Erythroblast (primary cell): ENCODE measurements at regions not wholly inside any gene's neighbourhood (a gene's known extent, or its start where the extent isn't known, plus 50 kb on each side); places are given as distances from the start of the nearest gene placed in this dataset.
A peak's percentile ranks its signal among the peaks of the same experiment; 100 is the strongest.
"Not testable (repeated sequence)": the region's sequence is repeated elsewhere in the genome, so short reads cannot be mapped to it uniquely, and the experiment has no call there.

Source experiments
- DNase-seq, 2 experiments: peaks; one replicate each; lab custom pipeline; 2025; lab: John Stamatoyannopoulos, UW
- GATA1 ChIP-seq: IDR thresholded peaks from 2 replicates; pipeline ENCODE4 v1.6.1; 2011; ENCODE audit warnings: low read depth, mild to moderate bottlenecking, control low read depth, low read length, moderate library complexity
- POLR2A ChIP-seq: IDR thresholded peaks from 2 replicates; pipeline ENCODE4 v1.6.1; 2011; ENCODE audit warnings: mild to moderate bottlenecking, low read length

DNA sequence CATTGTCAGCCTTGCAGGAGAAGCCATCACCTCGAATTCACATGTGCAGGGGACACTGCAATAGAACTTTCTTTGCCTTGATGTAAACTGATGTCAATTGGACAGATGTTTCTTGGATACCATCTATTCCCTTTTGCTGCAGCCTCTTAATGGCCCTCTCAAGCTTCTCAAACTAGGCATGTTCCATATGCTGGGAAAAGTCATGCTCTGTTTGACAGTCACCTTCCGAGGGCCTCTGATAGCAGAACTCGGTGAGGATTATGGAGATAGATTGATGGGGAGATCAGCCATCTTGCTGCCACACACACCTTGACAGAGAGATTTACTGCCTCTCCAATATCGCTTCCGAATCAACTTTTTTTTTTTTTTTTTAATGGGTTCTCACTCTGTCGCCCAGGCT, 145.8 kb upstream of the NUDT4 start:
- DNase-seq: no peak
- TF ChIP-seq GATA1 (no peak), POLR2A (no peak)

GRCh38 chr12:93234641-93235040, 143.1 kb upstream of the NUDT4 start:
- DNase-seq: no peak
- TF ChIP-seq GATA1 (no peak), POLR2A (no peak)

DNA sequence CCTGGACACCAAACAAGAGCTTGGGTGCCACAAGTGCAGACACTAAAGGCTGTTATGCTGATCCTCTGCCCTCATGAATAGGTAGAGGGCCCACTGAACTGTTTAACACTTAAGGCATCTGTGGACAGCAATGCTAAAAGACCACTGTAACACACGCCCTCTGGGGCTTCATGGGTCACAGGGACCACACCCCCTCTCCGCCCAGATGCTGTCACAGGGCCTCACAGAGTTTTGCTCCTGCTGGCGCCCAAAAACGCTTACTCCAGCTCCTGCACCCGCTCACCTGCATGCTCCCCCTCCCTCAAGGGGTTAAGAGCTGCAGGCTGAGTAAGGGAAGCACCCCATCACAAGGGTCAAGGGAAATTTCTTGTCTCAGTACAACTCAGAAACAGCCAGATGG, 141.8 kb upstream of the NUDT4 start:
- no peak for TF ChIP-seq POLR2A
- no peak for TF ChIP-seq GATA1
- DNase-seq: peak in 1 of 2 experiments; percentile 17

GRCh38 chr12:93237235-93237915, 140.3 kb upstream of the NUDT4 start:
- TF ChIP-seq POLR2A: no peak
- DNase-seq: no peak

DNA sequence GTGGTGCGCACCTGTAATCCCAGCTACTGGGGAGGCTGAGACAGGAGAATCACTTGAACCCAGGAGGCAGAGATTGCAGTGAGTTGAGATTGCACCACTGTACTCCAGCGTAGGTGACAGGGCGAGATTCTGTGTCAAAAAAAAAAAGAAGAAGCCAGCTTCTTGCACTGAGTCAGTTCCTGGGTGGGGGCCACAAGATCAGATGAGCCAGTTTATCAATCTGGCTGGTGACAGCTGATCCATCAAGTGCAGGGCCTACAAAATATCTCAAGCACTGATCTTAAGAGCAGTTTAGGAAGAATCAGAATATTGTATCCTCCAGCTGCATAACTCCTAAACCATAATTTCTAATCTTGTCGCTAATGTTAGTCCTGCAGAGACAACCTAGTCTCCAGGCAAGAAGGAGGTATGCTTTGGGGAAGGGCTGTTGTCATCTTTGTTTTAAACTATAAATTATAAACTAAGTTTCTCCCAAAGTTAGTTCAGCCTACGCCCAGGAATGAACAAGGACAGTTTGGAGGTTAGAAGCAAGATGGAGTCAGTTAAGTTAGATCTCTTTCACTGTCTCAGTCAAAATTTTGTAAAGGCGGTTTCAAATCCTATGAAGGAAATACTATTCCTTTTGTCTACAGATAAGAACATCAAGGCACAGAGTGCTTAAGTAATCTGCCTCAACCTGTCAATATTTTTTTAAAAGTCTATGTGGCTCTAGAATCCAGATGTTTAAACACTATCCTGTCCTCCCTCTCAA, 139.0 kb upstream of the NUDT4 start:
- DNase-seq: not testable (repeated sequence)

GRCh38 chr12:93239789-93240188, 137.9 kb upstream of the NUDT4 start:
- not testable (repeated sequence) for DNase-seq

DNA sequence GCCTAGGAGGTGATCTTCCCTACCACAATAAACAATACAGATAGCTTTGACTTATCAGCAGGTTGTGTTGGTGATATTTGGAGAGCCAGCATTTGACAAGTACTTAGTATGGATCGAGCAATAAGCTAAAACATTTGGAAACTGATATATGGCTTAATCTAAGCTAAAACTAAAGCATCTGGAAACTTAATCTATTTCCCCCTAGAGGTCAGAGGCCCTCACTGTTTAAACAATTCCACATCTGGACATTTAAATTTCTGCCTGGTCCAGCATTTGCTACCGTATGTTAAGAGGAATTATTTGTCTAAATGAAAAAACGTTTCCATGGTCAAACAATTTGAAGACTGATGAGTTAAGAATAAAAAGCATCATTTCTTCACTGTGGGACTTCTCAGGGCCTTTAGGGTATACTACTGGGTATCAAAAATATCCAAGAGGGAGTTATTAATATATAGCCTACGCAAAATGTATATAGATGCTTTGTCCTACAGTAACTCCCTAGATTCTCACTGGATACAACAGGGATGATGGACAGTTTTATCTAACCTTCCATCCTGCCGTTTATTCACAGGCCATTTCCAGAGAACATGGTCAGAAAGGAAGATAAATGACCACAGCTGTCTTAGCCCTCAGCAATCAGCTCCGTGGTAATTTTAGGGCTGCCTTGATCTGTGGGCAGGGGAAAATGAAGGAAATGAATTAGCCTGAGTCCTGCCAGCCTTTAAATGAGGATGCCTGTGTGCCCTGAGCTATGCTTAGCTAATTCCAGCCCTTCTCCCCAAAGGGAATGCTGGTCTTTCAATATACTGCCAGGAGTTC, 135.4 kb upstream of the NUDT4 start:
- TF ChIP-seq POLR2A (no peak), GATA1 (no peak)
- no peak for DNase-seq

- no peak for TF ChIP-seq GATA1
- no peak for TF ChIP-seq POLR2A
- no peak for DNase-seq
Measured at GRCh38 chr12:93243382-93243688, 134.4 kb upstream of the NUDT4 start.

DNA sequence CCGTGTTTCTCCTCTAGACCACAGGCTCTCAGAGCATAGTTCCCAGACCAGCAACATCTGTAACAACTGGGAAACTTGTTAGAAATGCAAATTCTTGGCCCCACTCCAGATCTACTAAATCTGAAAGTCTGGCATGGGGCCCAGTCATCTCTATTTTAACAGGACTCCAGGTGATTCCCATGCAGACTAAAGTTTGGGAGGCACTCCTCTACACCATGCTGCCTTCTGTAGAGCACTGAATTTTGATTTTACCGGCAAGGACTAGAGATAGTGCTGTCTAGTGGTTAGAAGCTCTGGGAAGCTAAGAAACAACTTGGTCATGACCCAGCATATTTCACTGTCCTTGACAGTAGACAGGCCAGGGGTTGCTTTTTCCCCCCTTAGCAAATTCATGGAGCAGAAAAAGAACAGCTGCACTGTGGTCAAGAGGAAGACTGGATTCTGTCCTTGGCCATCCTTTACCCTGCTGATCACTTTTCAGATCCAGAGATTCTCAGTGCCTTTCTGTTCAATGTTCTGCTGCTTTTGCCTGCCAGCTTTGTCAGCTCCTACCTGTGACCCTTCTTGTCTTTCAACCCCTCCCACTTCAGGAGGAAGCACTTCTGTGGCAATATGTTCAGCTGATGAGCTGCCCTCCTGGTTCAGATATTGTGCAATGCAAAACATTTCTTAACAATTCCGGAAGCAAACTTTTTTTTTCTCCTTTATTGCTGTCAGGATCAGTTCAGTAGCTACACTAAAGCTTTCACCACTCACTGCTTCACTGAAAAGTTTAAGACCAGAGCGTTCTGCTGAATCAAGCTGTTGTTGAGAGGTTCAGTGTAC, 133.8 kb upstream of the NUDT4 start:
- peak in 1 of 2 experiments; percentile 48 for DNase-seq
- TF ChIP-seq GATA1 (no peak), POLR2A (no peak)

- peak in 1 of 2 experiments; percentile 17 for DNase-seq
- no peak for TF ChIP-seq POLR2A
Measured at GRCh38 chr12:93244514-93245077, 133.1 kb upstream of the NUDT4 start.

DNA sequence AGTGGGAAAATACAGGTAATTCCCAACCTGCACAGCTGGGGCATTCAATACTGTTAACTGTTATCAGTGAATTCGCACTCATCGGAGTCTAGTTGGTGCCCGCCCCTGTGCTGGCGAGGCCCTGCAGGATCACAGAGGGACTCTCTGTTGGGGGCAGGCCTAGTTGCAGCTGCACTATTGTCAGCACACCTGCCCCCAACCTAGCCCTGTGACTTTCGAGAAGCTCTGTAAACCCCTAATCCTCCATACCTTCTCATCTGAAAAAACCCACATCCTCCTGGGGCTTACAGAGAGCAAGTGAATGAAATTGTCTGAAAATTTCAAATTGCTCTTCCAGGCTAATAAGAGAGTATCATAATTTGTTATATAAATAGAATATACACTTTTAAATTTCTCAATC, 132.2 kb upstream of the NUDT4 start:
- DNase-seq: no peak
- TF ChIP-seq POLR2A: no peak
- TF ChIP-seq GATA1: no peak

DNA sequence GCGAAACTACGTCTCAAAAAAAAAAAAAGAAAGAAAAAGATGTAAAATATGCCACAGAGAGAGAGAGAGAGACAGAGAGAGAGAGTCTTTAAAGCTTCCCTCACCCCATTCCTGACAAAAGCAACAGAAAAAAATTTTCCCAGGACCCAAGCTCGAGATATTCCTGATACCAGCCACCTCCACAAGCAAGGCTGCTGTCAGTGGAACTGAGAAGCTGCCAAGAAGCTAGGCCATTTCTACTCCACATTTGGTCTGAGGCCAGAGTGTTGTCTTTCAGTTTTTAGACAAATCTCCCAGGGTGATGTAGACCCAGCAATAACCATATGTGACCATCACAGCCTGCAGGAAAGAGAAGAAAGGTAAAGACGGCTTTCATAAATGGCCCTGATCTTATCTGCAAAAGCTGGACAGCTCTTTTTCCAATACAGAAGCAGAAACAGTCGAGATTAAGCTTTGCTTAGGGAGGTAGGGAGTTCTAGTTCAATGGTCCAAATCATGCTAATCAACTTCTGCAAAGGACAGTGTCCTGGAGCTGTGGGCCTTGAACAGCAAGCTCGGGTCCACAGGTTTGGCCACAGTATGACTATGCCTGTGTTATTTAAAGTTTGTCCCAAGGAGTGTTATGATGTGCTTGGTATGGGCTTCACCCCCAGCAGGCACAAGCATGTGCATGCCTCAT, 130.3 kb upstream of the NUDT4 start:
- no peak for DNase-seq
- TF ChIP-seq GATA1: no peak
- TF ChIP-seq POLR2A: no peak

DNA sequence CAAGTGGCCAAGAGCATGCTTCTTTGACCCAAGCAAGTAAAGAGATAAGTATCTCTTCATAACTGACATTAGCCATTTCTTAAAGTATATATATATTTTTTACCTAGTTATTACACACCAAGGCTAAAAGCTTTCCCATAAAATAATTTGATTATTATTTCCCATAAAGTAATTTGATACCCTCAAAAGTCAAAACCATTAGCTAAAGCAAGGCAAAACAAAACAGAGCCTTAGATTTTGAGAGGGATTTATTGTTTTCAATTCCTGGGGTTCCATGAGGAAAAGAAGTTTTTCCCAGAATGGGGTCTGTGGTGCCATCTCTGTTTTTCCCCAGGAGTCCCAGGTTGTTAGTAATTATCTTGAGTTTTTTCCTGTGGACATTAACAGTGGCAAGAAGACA, 125.5 kb upstream of the NUDT4 start:
- no peak for DNase-seq
- TF ChIP-seq POLR2A: no peak
- TF ChIP-seq GATA1: no peak

DNA sequence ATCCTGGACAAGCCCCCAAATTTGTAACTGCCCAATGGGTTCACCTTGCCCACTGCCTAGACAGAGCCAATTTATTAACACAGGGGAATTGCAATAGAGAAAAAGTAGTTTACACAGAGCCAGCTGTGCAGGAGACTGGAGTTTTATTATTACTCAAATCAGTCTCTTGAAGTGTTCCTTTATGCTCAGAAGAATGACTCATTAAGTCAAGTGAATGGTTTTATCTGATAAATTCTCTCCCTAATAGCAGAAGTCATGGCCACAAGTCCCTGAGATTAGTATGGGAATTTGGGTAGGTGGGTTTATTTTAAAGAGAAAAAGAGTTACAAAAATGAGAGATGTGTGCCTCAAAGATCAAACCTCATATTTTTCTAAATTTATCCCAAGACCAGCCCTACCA, 122.8 kb upstream of the NUDT4 start:
- TF ChIP-seq POLR2A (no peak), GATA1 (no peak)
- DNase-seq: no peak
